Left colon (tissue), 2 donors: ENCODE measurements at regions not wholly inside any gene's neighbourhood (a gene's known extent, or its start where the extent isn't known, plus 50 kb on each side); places are given as distances from the start of the nearest gene placed in this dataset.

ENCODE experiments used
- ATAC-seq: fragments of 200-7000 bp; cut with Tn5 transposase; one replicate; pipeline ENCODE4 v1.9.1; 2020; ENCODE audit warnings: mild to moderate bottlenecking, moderate library complexity
- DNase-seq, 2 donors: peaks; one replicate each; pipeline ENCODE4 v3.0.0-alpha.2; 2020
- intact Hi-C, 2 donors: fragments of 100-400 bp; cut with DNase I in 1 of 2; cut with micrococcal nuclease in 1 of 2; formaldehyde crosslinking; loops; one replicate each; pipeline versions ENCODE4 v1.11.2 to v1.14.0; 2022; cut with DNase I, micrococcal nuclease
- donor health status: DM: no; HTN: no; CAD: no.
- donor health status: DM: yes; HTN: yes; CAD: no.

DNA sequence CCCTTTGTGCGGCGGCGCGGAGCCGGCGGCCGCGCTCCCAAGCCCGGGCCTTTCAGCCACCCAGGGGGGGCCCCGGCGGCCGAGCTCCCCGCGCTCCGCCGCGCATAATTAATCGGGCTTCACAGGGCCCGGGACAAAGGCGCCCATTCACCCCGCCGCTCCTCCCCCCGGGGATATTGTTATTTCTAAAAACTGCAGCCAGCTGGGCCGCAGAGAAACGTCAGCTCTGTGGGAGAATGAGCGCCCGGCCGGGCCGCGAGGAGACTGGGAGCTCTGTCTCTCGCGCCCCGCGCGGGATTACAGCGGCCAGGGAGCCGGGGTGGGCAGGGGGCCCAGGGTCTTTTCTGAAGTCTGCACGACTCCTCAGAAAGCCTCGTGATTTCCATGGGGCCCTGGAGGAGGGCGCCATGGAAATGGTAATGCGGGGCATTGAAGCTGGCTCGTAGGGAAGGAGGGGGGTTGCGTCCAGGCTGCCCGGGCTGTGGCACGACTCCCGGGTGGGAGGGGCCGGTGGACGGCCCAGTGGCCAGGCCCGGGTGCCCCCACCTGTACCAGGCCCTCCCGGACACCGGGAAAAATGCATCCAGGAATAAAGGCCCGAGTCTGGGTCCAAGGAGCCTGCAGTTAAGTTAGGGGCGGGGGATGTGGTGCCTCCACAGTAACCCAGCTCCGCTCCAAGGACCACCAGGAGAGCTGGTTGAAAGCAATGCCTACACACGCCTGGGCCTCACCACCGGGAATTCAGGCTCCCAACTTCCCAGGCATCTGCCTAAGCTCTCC, 125.3 kb downstream of the ZFP36L2 start:
- no peak for DNase-seq
- no peak for ATAC-seq
- intact Hi-C loops = no loop called here

DNA sequence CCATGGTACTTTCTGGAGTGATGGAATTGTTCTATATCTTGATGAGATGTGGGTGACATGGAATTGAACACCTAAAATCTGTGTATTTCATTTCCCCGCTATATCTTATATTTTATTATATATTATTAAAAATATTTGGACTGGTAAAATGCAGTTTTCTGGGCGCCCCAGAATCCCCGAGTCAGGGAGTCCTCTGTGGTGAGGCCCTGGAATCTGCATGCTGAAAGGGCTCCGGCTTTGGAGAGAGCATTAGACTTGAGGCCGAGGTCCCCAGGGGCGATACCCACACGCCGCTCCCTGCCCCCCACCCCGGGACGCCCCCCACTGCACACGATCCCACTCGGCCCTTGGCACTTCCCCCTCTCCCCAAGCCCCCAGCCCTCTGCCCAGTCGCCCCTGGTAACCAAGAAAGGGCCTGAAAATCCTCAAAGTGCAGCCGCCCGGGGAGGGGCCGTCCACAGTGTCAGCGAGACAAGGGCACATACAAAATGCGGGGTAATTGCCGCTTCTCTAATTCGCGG, 126.0 kb downstream of the ZFP36L2 start:
- DNase-seq = no peak
- no peak for ATAC-seq
- intact Hi-C loops = no loop called here

DNA sequence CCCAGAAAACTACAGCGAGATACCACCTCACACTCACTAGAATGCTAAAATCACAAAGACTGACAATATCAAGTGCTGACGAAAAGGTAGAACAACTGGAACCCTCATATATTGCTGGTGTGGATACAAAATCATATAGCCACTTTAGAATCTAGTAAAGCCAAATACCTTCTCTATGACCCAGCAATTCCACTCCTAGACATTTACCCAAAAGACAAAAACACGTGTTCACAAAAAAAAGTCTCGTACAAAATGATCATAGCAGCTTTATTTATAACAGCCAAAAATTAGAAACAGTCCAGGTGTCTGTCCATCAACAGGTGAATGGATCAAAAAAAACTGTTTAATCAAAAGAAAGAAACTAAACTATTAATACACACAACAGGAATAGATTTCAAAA, 126.6 kb downstream of the ZFP36L2 start:
- ATAC-seq (no peak), DNase-seq (no peak)
- intact Hi-C loops = no loop called here

DNA sequence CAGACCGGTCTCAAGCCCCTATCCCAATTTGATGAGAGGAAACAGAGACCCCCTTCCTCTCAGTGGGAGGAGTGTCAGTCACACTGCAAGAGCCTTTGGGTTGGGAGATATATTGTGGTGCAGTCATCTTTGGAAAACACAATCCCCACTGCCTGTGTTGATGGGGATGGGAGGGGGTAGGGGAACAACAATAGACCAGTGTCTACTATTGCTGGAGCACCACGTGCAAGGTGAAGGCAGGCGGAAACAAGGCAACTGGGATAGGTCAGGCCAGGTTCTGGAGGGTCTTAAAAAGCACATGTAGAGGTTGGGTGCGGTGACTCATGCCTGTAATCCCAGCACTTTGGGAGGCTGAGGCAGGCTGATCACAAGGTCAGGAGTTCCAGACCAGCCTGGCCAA, 127.9 kb downstream of the ZFP36L2 start:
- DNase-seq (no peak), ATAC-seq (no peak)
- intact Hi-C loops = no loop called here

DNA sequence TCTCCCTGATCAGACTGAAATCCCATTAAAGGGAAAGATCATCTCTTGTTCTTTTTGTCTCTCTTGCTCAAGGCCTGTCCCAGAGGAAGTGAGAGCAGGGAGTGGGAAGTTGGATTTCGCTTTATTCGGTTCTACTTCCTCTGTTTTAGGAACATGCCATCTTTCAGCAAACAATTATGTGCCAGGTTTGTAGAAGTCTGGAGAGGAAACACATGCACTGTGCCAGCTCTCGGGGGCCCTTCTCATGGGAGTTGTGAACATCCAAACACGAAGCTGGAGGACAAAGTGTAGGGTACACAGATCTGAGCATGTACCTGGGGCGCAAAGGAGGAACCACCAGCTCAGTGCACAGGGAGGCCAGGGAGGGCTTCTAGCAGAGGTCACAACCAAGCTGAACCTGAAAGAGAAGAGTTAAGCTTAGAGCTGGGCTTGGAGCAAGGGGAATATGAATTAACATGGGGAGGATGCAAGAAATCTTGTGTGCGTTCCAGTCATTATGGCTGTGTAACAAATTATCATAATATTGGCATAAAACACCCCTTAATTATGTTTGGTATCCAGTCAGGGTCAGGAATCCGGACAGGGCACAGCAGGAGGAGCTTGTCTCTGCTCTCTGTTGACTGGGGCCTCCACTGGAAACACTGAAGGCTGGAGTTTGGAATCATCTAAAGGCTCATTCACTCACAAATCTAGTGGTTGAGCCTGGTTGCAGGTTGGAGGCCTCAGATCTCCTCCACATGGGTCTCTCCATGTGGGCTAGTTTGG, 128.6 kb downstream of the ZFP36L2 start:
- ATAC-seq = peak; percentile 22
- DNase-seq = no peak
- intact Hi-C loops = no loop called here

DNA sequence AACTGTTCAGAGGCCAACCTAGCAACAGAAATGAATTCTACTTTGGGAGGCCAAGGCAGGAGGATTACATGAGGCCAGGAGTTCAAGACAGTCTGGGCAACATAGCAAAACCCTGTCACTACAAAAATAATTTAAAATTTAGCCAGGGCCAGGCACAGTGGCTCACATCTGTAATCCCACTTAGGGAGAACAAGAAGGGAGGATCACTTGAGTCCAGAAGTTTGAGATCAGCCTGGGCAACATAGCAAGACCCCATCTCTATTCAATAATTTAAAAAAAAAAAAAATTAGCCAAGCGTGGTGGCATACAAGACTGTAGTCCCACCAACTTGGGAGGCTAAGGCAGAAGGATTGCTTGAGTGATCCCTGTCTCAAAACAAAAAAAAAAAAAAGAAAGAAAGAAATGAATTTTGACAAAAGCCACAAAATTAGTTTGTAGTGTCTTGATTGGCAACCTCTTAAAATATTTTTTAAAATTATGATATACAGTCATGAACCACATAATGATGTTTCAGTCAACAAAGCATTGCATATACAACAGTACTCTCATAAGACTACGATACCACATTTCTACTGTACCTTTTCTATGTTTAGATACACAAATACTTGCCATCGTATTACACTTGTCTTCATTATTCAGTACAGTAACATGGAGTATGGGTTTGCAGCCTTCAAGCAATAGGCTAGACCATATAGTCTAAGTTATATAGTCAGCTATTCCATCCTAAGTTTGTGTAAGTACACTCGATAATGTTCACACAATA, 130.7 kb downstream of the ZFP36L2 start:
- DNase-seq = no peak
- ATAC-seq = no peak

DNA sequence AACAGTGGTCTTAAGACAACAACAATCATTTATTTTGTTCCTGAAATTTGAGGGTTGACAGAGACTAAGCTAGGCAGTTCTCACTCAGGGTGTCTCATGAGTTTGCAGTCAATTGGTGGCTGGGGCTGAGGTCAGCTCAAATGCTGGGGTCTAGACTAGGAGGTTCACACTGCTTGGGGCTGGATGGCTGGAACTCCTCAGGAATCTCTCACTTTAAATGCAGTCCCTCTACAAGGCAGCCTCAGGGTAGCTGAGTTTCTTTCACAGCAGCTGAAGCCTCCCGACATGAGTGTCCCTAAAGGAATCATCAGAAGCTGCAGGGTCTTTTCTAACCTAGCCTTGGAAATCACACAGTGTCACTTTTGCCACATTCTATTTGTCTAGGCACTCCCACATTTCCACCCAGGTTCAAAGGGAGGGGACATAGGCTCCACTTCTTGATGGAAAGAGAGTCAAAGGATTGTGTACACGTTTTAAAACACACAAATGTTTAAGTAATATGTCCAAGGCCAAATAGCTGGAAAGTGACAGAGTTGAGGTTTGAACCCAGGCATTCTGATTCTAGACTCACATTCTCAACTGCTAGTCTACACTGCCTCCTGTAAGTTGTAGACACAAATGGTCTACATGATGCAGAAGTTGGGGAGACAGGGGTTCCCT, 133.8 kb downstream of the ZFP36L2 start:
- ATAC-seq = peak; percentile 58
- no peak for DNase-seq
- intact Hi-C loops = no loop called here

More for the DNA sequence above, 130.7 kb downstream of the ZFP36L2 start:
- intact Hi-C loops = no loop called here

DNA sequence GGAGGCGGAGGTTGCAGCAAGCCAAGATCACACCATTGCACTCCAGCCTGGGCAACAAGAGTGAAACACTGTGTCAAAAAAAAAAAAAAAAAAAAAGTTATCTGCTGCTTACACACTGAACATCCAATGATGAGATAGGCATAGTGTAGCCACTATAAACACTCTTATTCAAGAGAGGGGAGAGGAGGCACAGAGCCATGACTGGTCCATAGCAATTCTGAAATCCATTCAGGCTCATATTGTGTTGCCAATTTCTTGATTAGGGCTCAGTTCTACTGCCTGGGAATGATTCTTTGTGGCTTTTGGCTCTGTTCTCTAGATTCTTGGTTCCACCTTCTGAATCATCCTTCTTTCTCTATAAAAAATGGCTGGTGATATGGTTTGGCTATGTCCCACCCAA, 136.1 kb downstream of the ZFP36L2 start:
- intact Hi-C loops = no loop called here
- DNase-seq (no peak), ATAC-seq (no peak)

DNA sequence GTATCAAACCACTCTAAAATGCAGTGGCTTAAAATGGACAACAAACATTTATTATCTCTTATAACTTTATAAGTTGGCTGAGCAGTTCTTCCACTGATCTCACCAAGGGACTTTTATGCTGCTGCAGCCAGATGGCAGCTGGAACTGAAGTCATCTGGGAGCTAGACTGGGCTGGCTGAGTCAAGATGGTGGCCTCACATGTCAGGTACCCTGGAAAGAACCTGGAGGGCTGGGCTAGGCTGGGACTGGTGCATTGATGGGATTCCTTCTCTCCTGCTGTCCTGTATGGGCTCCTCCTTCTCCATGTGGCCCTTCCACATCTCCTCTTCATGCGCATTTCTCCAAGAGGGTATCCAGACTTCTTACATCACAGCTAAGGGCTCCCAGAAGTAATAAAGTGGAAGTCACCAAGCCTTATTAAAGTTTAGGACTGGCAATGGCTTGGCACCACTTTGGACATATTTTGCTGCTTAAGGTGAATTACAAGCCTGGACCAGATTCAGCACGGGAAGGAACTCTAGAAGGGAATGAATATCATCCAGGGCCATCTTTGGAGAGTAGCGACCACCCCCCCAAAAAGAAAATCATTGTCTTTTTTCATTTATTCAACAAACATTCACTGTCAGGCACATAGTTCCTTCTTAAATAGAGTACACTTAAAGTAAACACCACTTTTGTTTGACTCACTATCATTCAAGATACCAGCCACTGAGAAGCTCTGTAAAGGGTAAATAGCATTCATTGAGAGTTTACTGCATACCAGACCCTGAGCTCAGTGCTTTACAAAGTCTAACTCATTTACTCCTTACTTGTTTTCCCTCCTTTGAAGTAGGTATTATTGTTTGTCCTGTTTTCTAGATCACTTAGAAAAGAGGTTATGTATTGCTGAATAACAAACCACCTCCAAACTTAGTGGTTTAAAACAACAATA, 138.0 kb downstream of the ZFP36L2 start:
- no peak for DNase-seq
- intact Hi-C loops = no loop called here
- peak; percentile 58 for ATAC-seq

DNA sequence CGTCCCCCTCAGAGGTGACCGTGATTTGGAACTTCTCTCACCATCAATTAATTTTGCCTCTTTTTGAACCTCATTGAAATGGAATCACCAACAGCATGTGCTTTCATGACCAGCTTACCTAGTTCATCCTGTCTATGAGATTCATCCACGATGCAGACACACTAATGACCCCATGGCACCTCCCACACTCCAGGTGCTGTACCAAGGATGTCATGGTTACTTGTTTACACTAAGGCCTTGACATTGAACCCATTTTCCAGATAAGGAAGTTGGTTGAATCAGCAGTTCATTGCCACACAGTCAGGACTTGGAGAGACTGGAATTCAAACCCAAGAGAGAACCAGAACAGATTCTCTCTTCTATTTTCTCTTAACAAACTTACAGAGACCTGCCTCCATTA, 139.0 kb downstream of the ZFP36L2 start:
- no peak for ATAC-seq
- intact Hi-C loops = no loop called here

DNA sequence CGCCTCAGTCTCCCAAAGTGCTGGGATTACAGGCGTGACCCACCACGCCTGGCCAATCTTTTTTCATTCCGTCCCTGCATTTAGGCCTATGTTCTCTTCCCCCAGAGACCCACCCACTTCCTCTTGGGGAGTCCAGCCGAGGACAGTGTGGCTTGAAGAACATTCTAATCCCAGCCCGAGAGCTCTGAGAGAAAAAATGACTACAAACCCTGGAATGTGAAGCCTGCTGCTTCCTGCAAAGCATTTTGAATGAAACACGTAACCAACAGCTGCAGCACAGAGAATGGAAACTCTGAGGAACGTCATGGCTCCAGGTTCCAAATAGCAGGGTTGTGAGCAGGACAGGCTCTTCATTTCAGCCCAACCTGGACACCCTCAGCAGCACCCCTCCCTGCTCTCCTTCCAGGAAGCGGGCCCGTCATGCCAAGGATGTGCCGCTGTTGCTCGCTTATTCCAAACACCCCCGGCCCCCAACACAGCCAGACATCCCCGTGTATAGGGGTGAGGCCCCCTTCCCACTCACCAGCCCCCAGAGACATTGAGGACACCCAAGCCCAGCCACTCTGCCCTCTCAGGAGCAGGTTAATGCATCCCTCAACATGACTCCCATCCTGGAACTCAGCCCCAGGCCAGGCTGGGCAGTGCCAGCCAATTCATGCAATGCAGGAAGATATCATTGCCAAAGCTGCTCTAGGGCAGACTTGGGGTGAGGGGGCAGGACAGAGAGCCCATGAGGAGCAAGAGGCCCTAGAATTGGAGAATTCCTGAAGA, 139.8 kb downstream of the ZFP36L2 start:
- ATAC-seq (peak; percentile 45), DNase-seq (no peak)
- intact Hi-C loops = no loop called here

More for the DNA sequence above, 139.0 kb downstream of the ZFP36L2 start:
- DNase-seq = no peak

DNA sequence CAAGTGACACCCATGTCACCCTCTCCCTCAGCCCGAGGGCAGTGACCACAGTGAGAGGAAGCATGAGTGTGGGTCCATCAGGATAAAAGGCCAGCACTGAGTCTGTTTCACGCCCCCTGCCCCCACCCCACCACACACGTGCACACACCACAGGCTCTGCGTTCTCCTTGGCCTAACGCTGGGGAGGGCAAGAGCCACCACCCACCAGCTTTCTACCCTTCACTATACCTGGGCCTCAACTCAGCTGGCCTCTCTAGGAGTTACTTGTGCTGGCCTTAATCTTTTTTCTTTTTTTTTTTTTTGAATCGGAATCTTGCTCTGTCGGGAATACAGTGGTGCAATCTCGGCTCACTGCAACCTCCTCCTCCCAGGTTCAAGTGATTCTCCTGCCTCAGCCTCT, 140.5 kb downstream of the ZFP36L2 start:
- ATAC-seq = no peak
- intact Hi-C loops = no loop called here
- no peak for DNase-seq

DNA sequence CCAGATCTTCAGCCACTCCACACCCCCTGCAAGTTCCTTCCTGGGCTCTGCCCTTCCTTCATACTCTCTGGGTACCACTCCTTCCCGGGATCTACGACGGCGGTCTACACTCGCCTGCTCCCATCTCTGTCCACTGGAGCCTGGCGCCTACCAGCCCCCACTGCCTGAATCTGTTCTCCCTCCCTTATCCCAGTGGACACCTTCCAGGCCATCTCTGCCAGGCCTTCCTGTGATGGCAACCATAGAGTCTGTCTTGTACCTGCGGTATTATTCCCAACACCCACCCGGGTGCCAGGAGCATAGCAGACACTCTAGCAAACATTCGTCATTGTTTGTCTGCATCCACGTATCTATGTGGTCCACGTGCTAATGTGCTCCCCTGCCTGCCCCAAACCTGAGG, 140.9 kb downstream of the ZFP36L2 start:
- intact Hi-C loops = no loop called here
- ATAC-seq (no peak), DNase-seq (no peak)

DNA sequence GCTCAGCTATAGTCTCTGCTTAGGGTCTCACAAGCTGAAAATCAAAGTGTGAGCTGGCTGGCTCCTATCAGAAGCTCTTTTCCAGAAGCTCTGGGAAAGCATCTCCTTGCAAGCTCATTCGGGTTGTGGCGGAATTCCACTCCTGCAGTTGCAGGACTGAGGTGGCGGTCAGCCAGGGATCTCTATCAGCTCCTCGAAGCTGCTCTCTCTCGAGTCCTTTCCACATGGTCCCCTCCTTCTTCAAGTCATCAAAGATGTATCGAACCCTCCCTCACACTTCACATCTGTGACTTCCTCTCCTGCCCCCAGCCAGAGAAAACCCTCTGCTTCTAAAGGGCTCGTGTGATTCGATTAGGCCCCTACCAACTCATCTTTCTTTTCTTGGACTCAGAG, 141.7 kb downstream of the ZFP36L2 start:
- intact Hi-C loops = no loop called here
- ATAC-seq (no peak), DNase-seq (no peak)

DNA sequence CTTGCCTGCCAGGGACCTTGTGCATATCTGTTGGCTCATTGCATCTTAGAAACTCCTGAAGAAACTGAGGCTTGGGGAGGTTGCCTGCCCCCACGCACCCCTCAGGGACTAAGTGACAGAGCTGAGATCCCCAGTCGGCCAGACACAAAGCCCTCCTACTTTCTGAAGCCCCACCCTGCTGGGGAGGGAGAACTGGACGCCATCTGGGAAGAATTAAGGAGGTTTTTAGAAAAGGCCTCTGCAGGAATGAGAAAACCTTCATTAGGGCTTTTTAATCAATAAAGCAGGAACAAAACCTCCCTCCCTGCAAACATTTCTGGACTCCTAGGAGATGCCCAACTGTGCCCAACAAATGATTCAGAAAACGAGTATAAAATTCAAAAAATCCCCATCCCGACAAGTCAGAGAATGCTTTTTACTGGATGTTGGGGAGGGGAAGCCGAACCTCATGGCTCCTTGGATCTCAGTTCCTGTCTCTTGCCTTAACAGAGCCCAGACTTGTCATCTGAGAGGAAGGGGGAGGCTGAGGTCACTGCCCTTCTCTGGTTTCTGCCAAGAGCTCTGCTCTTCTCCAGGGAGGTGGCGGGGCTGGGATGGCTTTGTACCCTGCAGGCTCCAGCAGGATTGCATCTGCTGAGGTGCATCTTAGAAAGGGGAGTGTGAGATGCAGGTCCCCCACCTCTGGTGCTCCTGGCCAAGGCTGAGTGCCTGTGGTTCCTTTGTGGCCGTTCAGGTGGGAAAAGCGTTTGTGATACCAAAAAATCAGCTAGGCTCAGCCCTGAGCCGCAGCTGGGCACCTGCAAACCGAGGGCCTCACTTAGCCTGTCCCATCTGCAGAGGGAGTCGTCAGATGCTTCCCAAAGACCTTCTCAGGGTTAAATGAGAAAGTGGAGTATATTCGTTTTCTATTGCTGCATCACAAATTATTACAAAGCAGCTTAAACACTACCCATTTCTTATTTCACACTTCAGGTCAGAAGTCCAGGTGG, 142.4 kb downstream of the ZFP36L2 start:
- ATAC-seq (peak; percentile 33), DNase-seq (peak in 1 of 2 donors; percentile 62)
- intact Hi-C loops = no loop called here
